ENCODE measurements at regions not wholly inside any gene's neighbourhood (a gene's known extent, or its start where the extent isn't known, plus 50 kb on each side); places are given as distances from the start of the nearest gene placed in this dataset.

- no peak for DNase-seq (ENCODE audit: low spot score)
- Histone ChIP-seq H3K27me3 (ENCODE audit: control insufficient read depth in 1 of 2, insufficient read depth in 2 of 2, low read length in 2 of 2) (no peaks in the 10 kb centered on the region), H3K4me1 (ENCODE audit: insufficient read depth, low read length) (no peaks in the 10 kb centered on the region), H3K36me3 (replicated peaks in 1 of 2; ENCODE audit: control insufficient read depth in 1 of 2, insufficient read depth in 2 of 2, low read length in 2 of 2) (no peaks in the 10 kb centered on the region), H3K9ac (ENCODE audit: insufficient read depth, low read depth, low read length) (no peak overlapping the region), H3K27ac (ENCODE audit: extremely low read length, insufficient read depth, low read length) (no peak overlapping the region), H4K20me1 (ENCODE audit: insufficient read depth, low read length) (no peaks in the 10 kb centered on the region), H3K4me2 (ENCODE audit: low read depth, low read length) (no peak overlapping the region), H3K79me2 (ENCODE audit: insufficient read depth, low read length) (no peaks in the 10 kb centered on the region), H2AFZ (ENCODE audit: low read length) (no peak overlapping the region), H3K4me3 (replicated peaks in 1 of 3; ENCODE audit: insufficient read depth in 1 of 3, low read depth in 2 of 3, low read length in 3 of 3) (no peak overlapping the region), H3K9me3 (ENCODE audit: low read length) (no peaks in the 10 kb centered on the region)
- intact Hi-C loops (cut with micrococcal nuclease; ENCODE audit: unreplicated experiment) (no loop called here), in situ Hi-C loops (cut with HindIII; ENCODE audit: extremely low pct_ligation_motif_present, low pct_unique_long_range_greater_than_20kb) (no loop called here)
- TF ChIP-seq ZMYM3 (CRISPR knock-in tag; IDR thresholded peaks at IDR 0.05) = no peak
- no peak for TF ChIP-seq EZH2 (conservative IDR thresholded peaks at IDR 0.05; ENCODE audit: low read depth, low read length)
- no peak for TF ChIP-seq ADNP (CRISPR knock-in tag; IDR thresholded peaks at IDR 0.05)
- TF ChIP-seq REST (IDR thresholded peaks at IDR 0.05; ENCODE audit: borderline replicate concordance in 1 of 2, low read depth in 1 of 2, low read length in 2 of 2) = no peak
- TF ChIP-seq ZNF777 (CRISPR knock-in tag; IDR thresholded peaks at IDR 0.05) = no peak
- no peak for TF ChIP-seq ZNF646 (CRISPR knock-in tag; IDR thresholded peaks at IDR 0.05)
- no peak for TF ChIP-seq ZNF616 (CRISPR knock-in tag; IDR thresholded peaks at IDR 0.05; ENCODE audit: low read depth)
- no peak for TF ChIP-seq SP5 (CRISPR knock-in tag; IDR thresholded peaks at IDR 0.05; ENCODE audit: borderline replicate concordance, low read depth)
- no peak for TF ChIP-seq ZNF512 (CRISPR knock-in tag; IDR thresholded peaks at IDR 0.05)
- no peak for TF ChIP-seq ZNF878 (CRISPR knock-in tag; IDR thresholded peaks at IDR 0.05)
- TF ChIP-seq ZBTB37 (CRISPR knock-in tag; IDR thresholded peaks at IDR 0.05) = no peak
- TF ChIP-seq PCBP2 (optimal IDR thresholded peaks at IDR 0.05; ENCODE audit: low read depth, low read length, poor library complexity, severe bottlenecking) = no peak
- TF ChIP-seq MTA1 (CRISPR knock-in tag; IDR thresholded peaks at IDR 0.05; ENCODE audit: borderline replicate concordance) = no peak
- ChIA-PET CTCF (ENCODE audit: low intra/inter-chr PET ratio, low total read pairs) (no interaction called here), POLR2A (no interaction called here)
- ATAC-seq = no peak
- no peak for FAIRE-seq
- no TSS peak for BruUV-seq (replicated peaks)
Observed at GRCh38 chr6:102911571-102911970, 1518.1 kb downstream of the GRIK2 start.

All from HepG2 (cell line).